ENCODE measurements at regions not wholly inside any gene's neighbourhood (a gene's known extent, or its start where the extent isn't known, plus 50 kb on each side); places are given as distances from the start of the nearest gene placed in this dataset.

GRCh38 chr4:184282895-184283654, 65.4 kb upstream of the ENPP6 start:
- peak; percentile 2 for DNase-seq (ENCODE audit: low spot score)
- no peak overlapping the region for H3K4me3 ChIP-seq
- peaks cover 3% of the 10 kb centered on the region for H3K4me1 ChIP-seq (replicated peaks)
- intact Hi-C loops (cut with DNase I), result loop anchor here (10.0 kb wide), 1 partner anchor 362 kb away; the partner anchor contains the start of genes CASP3 and PRIMPOL
- no peaks in the 10 kb centered on the region for H3K27me3 ChIP-seq (replicated peaks; ENCODE audit: insufficient read depth)
- H3K27ac ChIP-seq, result peak overlapping the region; percentile 34 to 35
- H3K9me3 ChIP-seq, result no peaks in the 10 kb centered on the region
- WGBS, result 78% methylated on average over 9 of the region's 9 CpGs
- TF ChIP-seq POLR2AphosphoS5 (IDR thresholded peaks at IDR 0.05) (no peak), CTCF (IDR thresholded peaks at IDR 0.05) (no peak), POLR2A (IDR thresholded peaks at IDR 0.05) (no peak)
- no peaks in the 10 kb centered on the region for H3K36me3 ChIP-seq

GRCh38 chr4:184282251-184282713, 64.6 kb upstream of the ENPP6 start:
- H3K27me3 ChIP-seq (replicated peaks; ENCODE audit: insufficient read depth), result no peaks in the 10 kb centered on the region
- H3K9me3 ChIP-seq, result no peaks in the 10 kb centered on the region
- H3K27ac ChIP-seq, result peak overlapping the region; percentile 34 to 35
- H3K36me3 ChIP-seq, result no peaks in the 10 kb centered on the region
- intact Hi-C loops (cut with DNase I), result loop anchor here (10.0 kb wide), 1 partner anchor 363 kb away; the partner anchor contains the start of genes CASP3 and PRIMPOL
- no peak overlapping the region for H3K4me3 ChIP-seq
- peaks cover 3% of the 10 kb centered on the region for H3K4me1 ChIP-seq (replicated peaks)
- 50% methylated on average over 8 of the region's 8 CpGs for WGBS
- TF ChIP-seq POLR2AphosphoS5 (IDR thresholded peaks at IDR 0.05) (peak; percentile 59), POLR2A (IDR thresholded peaks at IDR 0.05) (no peak), CTCF (IDR thresholded peaks at IDR 0.05) (peak in 1 of 4 experiments; percentile 26)
- peak; percentile 60 for DNase-seq (ENCODE audit: low spot score)

GRCh38 chr4:184281231-184282139, 63.8 kb upstream of the ENPP6 start:
- peak overlapping the region; percentile 34 to 35 for H3K27ac ChIP-seq
- intact Hi-C loops (cut with DNase I), result loop anchor here (10.0 kb wide), 1 partner anchor 363 kb away; the partner anchor contains the start of genes CASP3 and PRIMPOL
- DNase-seq (ENCODE audit: low spot score), result peak; percentile 2
- H3K27me3 ChIP-seq (replicated peaks; ENCODE audit: insufficient read depth), result no peaks in the 10 kb centered on the region
- TF ChIP-seq POLR2A (IDR thresholded peaks at IDR 0.05) (no peak), POLR2AphosphoS5 (IDR thresholded peaks at IDR 0.05) (no peak), CTCF (IDR thresholded peaks at IDR 0.05) (no peak)
- H3K4me1 ChIP-seq (replicated peaks), result peaks cover 3% of the 10 kb centered on the region
- no peak overlapping the region for H3K4me3 ChIP-seq
- 83% methylated on average over 12 of the region's 12 CpGs for WGBS
- H3K36me3 ChIP-seq, result no peaks in the 10 kb centered on the region
- no peaks in the 10 kb centered on the region for H3K9me3 ChIP-seq

- H3K4me3 ChIP-seq, result no peak overlapping the region
- intact Hi-C loops (cut with DNase I), result loop anchor here (10.0 kb wide), 1 partner anchor 364 kb away; the partner anchor contains the start of genes CASP3 and PRIMPOL
- H3K9me3 ChIP-seq, result no peaks in the 10 kb centered on the region
- peaks cover 3% of the 10 kb centered on the region for H3K4me1 ChIP-seq (replicated peaks)
- 98% methylated on average over 2 of the region's 2 CpGs for WGBS
- no peaks in the 10 kb centered on the region for H3K36me3 ChIP-seq
- no peaks in the 10 kb centered on the region for H3K27me3 ChIP-seq (replicated peaks; ENCODE audit: insufficient read depth)
- TF ChIP-seq CTCF (IDR thresholded peaks at IDR 0.05), result no peak
- no peak for TF ChIP-seq POLR2AphosphoS5 (IDR thresholded peaks at IDR 0.05)
- TF ChIP-seq POLR2A (IDR thresholded peaks at IDR 0.05), result no peak
- DNase-seq (ENCODE audit: low spot score), result peak; percentile 2
- H3K27ac ChIP-seq, result no peak overlapping the region
These were observed 63.0 kb upstream of the ENPP6 start for GRCh38 chr4:184280591-184281071.
